ENCODE measurements at regions not wholly inside any gene's neighbourhood (a gene's known extent, or its start where the extent isn't known, plus 50 kb on each side); places are given as distances from the start of the nearest gene placed in this dataset.

GRCh38 chr2:134122610-134123009 is 131.3 kb upstream of the MGAT5 start:
- peaks cover 62% of the 10 kb centered on the region for H4K20me1 ChIP-seq (ENCODE audit: insufficient read depth, low read length, poor library complexity, severe bottlenecking)
- peaks cover 74% of the 10 kb centered on the region for H3K79me2 ChIP-seq (ENCODE audit: insufficient read depth, low read length)
- peak overlapping the region; percentile 52 for H3K9ac ChIP-seq (ENCODE audit: low read depth, low read length, poor library complexity, severe bottlenecking)

GRCh38 chr2:134123332-134123731 is 130.5 kb upstream of the MGAT5 start:
- peaks cover 70% of the 10 kb centered on the region for H4K20me1 ChIP-seq (ENCODE audit: insufficient read depth, low read length, poor library complexity, severe bottlenecking)
- H3K36me3 ChIP-seq (ENCODE audit: insufficient read depth, low read length) = no peaks in the 10 kb centered on the region
- no peak for TF ChIP-seq EZH2phosphoT487 (IDR thresholded peaks at IDR 0.05; ENCODE audit: borderline replicate concordance)
- no peak for TF ChIP-seq CTCF (conservative IDR thresholded peaks at IDR 0.05; ENCODE audit: low read length)
- peaks cover 72% of the 10 kb centered on the region for H3K4me1 ChIP-seq (ENCODE audit: insufficient read depth, low read length, poor library complexity, severe bottlenecking)
- H2AFZ ChIP-seq (ENCODE audit: low read length) = no peak overlapping the region
- H3K9me3 ChIP-seq (ENCODE audit: insufficient read depth, low read depth, low read length) = no peaks in the 10 kb centered on the region
- peaks cover 82% of the 10 kb centered on the region for H3K79me2 ChIP-seq (ENCODE audit: insufficient read depth, low read length)
- H3K9me2 ChIP-seq (replicated peaks; ENCODE audit: low read depth, low read length) = no peaks in the 10 kb centered on the region
- peaks cover 4% of the 10 kb centered on the region; the same call in 1 of the 2 replicates for H3F3A ChIP-seq (ENCODE audit: low read depth)
- H3K27me3 ChIP-seq (ENCODE audit: insufficient read depth, low read length, poor library complexity, severe bottlenecking) = no peaks in the 10 kb centered on the region
- peak overlapping the region; percentile 52 for H3K9ac ChIP-seq (ENCODE audit: low read depth, low read length, poor library complexity, severe bottlenecking)
- H3K4me3 ChIP-seq (ENCODE audit: low read length, poor library complexity, severe bottlenecking) = peak overlapping the region; percentile 91
- H3K4me2 ChIP-seq (ENCODE audit: low read depth, low read length, poor library complexity, severe bottlenecking) = peak overlapping the region; percentile 94

More at GRCh38 chr2:134122610-134123009, 131.3 kb upstream of the MGAT5 start:
- TF ChIP-seq EZH2phosphoT487 (IDR thresholded peaks at IDR 0.05; ENCODE audit: borderline replicate concordance) = no peak
- peak; percentile 44; the same call in 1 of the 2 replicates for TF ChIP-seq CTCF (conservative IDR thresholded peaks at IDR 0.05; ENCODE audit: low read length)
- peak overlapping the region; percentile 94 for H3K4me2 ChIP-seq (ENCODE audit: low read depth, low read length, poor library complexity, severe bottlenecking)
- peak overlapping the region; percentile 91 for H3K4me3 ChIP-seq (ENCODE audit: low read length, poor library complexity, severe bottlenecking)
- no peaks in the 10 kb centered on the region for H3K9me2 ChIP-seq (replicated peaks; ENCODE audit: low read depth, low read length)
- H2AFZ ChIP-seq (ENCODE audit: low read length) = no peak overlapping the region
- no peaks in the 10 kb centered on the region for H3K36me3 ChIP-seq (ENCODE audit: insufficient read depth, low read length)
- H3F3A ChIP-seq (ENCODE audit: low read depth) = peaks cover 4% of the 10 kb centered on the region; the same call in 1 of the 2 replicates
- H3K27me3 ChIP-seq (ENCODE audit: insufficient read depth, low read length, poor library complexity, severe bottlenecking) = no peaks in the 10 kb centered on the region
- no peaks in the 10 kb centered on the region for H3K9me3 ChIP-seq (ENCODE audit: insufficient read depth, low read depth, low read length)
- H3K4me1 ChIP-seq (ENCODE audit: insufficient read depth, low read length, poor library complexity, severe bottlenecking) = peaks cover 67% of the 10 kb centered on the region

- Histone ChIP-seq H3K4me3 (ENCODE audit: low read length, poor library complexity, severe bottlenecking) (peak overlapping the region; percentile 91), H3K27me3 (ENCODE audit: insufficient read depth, low read length, poor library complexity, severe bottlenecking) (no peaks in the 10 kb centered on the region), H4K20me1 (ENCODE audit: insufficient read depth, low read length, poor library complexity, severe bottlenecking) (peaks cover 78% of the 10 kb centered on the region), H2AFZ (ENCODE audit: low read length) (no peak overlapping the region), H3K9me2 (replicated peaks; ENCODE audit: low read depth, low read length) (no peaks in the 10 kb centered on the region), H3K36me3 (ENCODE audit: insufficient read depth, low read length) (no peaks in the 10 kb centered on the region), H3K4me2 (ENCODE audit: low read depth, low read length, poor library complexity, severe bottlenecking) (peak overlapping the region; percentile 94), H3K9me3 (ENCODE audit: insufficient read depth, low read depth, low read length) (no peaks in the 10 kb centered on the region), H3K79me2 (ENCODE audit: insufficient read depth, low read length) (peaks cover 90% of the 10 kb centered on the region), H3F3A (ENCODE audit: low read depth) (peaks cover 1% of the 10 kb centered on the region; the same call in 1 of the 2 replicates), H3K4me1 (ENCODE audit: insufficient read depth, low read length, poor library complexity, severe bottlenecking) (peaks cover 66% of the 10 kb centered on the region), H3K9ac (ENCODE audit: low read depth, low read length, poor library complexity, severe bottlenecking) (peak overlapping the region; percentile 52)
- no peak for TF ChIP-seq CTCF (conservative IDR thresholded peaks at IDR 0.05; ENCODE audit: low read length)
- no peak for TF ChIP-seq EZH2phosphoT487 (IDR thresholded peaks at IDR 0.05; ENCODE audit: borderline replicate concordance)
Measured at GRCh38 chr2:134124047-134124753, 129.7 kb upstream of the MGAT5 start.

Data from Loucy (cell line).